ENCODE measurements at regions not wholly inside any gene's neighbourhood (a gene's known extent, or its start where the extent isn't known, plus 50 kb on each side); places are given as distances from the start of the nearest gene placed in this dataset.

DNA sequence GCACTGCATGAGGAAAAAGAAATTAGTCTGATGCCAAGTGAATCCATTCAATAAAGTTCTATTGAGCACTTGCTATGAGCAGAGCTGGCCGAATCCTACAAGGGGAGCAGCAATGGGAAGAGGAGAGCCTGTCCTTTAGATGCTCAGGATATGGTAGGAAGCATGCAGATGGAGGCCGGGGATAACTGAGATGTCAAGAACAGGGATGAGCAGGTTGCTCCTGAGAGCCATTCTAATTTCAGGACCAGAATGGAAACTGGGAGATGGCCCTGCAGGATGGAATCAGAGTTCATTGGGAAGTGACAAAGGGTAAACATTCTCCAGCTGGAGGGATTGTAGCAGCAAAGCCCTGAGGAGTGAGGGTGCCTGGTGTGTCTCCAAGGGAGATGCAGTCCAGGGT lies 88.0 kb downstream of the CBLN1 start:
- H3K4me1 Mint-ChIP-seq: no peaks in the 10 kb centered on the region
- Histone ChIP-seq H2AFZ (ENCODE audit: insufficient read depth, low read depth, low read length, poor library complexity, severe bottlenecking) (no peak overlapping the region), H3K27ac (ENCODE audit: low read length in 2 of 2) (no peak overlapping the region), H3K4me1 (ENCODE audit: control insufficient read depth in 2 of 2, insufficient read depth in 2 of 2, low read length in 2 of 2) (no peaks in the 10 kb centered on the region), H3K36me3 (replicated peaks in 1 of 2; ENCODE audit: control extremely low read depth in 1 of 2, control insufficient read depth in 1 of 2, extremely low read depth in 1 of 2, insufficient read depth in 2 of 2, low read length in 1 of 2) (no peaks in the 10 kb centered on the region), H3K4me3 (ENCODE audit: control extremely low read depth in 1 of 5, extremely low read depth in 1 of 5, insufficient read depth in 1 of 5, low read depth in 2 of 5, low read length in 4 of 5) (no peak overlapping the region), H3K9me3 (ENCODE audit: control extremely low read depth in 1 of 3, control insufficient read depth in 2 of 3, insufficient read depth in 1 of 3, low read length in 2 of 3) (peaks cover 0 to 5% (median 0%) of the 10 kb centered on the region in 3 donors), H4K20me1 (ENCODE audit: control insufficient read depth, insufficient read depth, low read length, poor library complexity, severe bottlenecking) (no peaks in the 10 kb centered on the region), H3K9ac (ENCODE audit: low read length) (no peak overlapping the region), H3K79me2 (ENCODE audit: control insufficient read depth, insufficient read depth, low read length) (no peaks in the 10 kb centered on the region), H3K27me3 (replicated peaks in 1 of 4; ENCODE audit: control extremely low read depth in 1 of 4, control insufficient read depth in 3 of 4, insufficient read depth in 4 of 4, low read length in 3 of 4) (no peaks in the 10 kb centered on the region), H3K4me2 (replicated peaks; ENCODE audit: low read depth, low read length, poor library complexity, severe bottlenecking) (no peak overlapping the region)
- no peak overlapping the region for H3K27ac Mint-ChIP-seq
- intact Hi-C loops (cut with micrococcal nuclease): no loop called here
- peaks cover 2% of the 10 kb centered on the region for H3K9me3 Mint-ChIP-seq (ENCODE audit: insufficient read depth)
- POLR2A ChIA-PET: no interaction called here
- WGBS (ENCODE audit: insufficient coverage): 80% methylated on average over 2 of the region's 2 CpGs
- DNase-seq (no peak), ATAC-seq (ENCODE audit: low read depth) (no peak)
- no peak overlapping the region for H3K4me3 Mint-ChIP-seq
- H3K27me3 Mint-ChIP-seq: peaks cover 2% of the 10 kb centered on the region
- TF ChIP-seq, protein P1, sequence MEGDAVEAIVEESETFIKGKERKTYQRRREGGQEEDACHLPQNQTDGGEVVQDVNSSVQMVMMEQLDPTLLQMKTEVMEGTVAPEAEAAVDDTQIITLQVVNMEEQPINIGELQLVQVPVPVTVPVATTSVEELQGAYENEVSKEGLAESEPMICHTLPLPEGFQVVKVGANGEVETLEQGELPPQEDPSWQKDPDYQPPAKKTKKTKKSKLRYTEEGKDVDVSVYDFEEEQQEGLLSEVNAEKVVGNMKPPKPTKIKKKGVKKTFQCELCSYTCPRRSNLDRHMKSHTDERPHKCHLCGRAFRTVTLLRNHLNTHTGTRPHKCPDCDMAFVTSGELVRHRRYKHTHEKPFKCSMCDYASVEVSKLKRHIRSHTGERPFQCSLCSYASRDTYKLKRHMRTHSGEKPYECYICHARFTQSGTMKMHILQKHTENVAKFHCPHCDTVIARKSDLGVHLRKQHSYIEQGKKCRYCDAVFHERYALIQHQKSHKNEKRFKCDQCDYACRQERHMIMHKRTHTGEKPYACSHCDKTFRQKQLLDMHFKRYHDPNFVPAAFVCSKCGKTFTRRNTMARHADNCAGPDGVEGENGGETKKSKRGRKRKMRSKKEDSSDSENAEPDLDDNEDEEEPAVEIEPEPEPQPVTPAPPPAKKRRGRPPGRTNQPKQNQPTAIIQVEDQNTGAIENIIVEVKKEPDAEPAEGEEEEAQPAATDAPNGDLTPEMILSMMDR (IDR thresholded peaks at IDR 0.05): no peak
- no peak for TF ChIP-seq EZH2 (IDR thresholded peaks at IDR 0.05; ENCODE audit: borderline replicate concordance, insufficient read depth, low read depth, low read length, poor library complexity, severe bottlenecking)
- CTCF ChIA-PET: no interaction called here

DNA sequence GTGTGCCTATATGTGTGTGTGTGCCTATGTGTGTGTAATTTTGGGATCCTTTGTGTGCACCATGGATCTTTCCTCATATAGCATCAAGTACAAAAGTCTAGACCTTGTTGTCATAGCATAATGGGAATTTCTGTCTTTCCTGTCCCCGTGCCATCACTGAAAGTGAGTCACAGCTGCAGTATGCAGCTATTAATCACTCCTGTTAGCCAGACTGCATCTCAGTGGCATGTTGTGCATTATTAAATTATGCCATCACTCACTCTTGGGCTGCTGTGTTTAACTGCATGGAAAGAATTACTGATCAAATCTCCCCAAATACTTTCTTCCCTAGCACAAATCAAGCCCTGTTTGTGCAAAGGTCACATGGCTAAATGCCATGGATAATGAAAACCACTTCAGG lies 92.4 kb downstream of the CBLN1 start:
- intact Hi-C loops (cut with micrococcal nuclease): no loop called here
- DNase-seq: no peak
- CTCF ChIA-PET: no interaction called here

More for the DNA sequence above, 92.4 kb downstream of the CBLN1 start:
- Histone ChIP-seq H3K27me3 (replicated peaks in 1 of 4; ENCODE audit: control extremely low read depth in 1 of 4, control insufficient read depth in 3 of 4, insufficient read depth in 4 of 4, low read length in 3 of 4) (no peaks in the 10 kb centered on the region), H3K36me3 (replicated peaks in 1 of 2; ENCODE audit: control extremely low read depth in 1 of 2, control insufficient read depth in 1 of 2, extremely low read depth in 1 of 2, insufficient read depth in 2 of 2, low read length in 1 of 2) (no peaks in the 10 kb centered on the region), H3K27ac (ENCODE audit: low read length in 2 of 2) (no peak overlapping the region), H3K4me1 (ENCODE audit: control insufficient read depth in 2 of 2, insufficient read depth in 2 of 2, low read length in 2 of 2) (no peaks in the 10 kb centered on the region), H4K20me1 (ENCODE audit: control insufficient read depth, insufficient read depth, low read length, poor library complexity, severe bottlenecking) (no peaks in the 10 kb centered on the region), H3K4me3 (ENCODE audit: control extremely low read depth in 1 of 5, extremely low read depth in 1 of 5, insufficient read depth in 1 of 5, low read depth in 2 of 5, low read length in 4 of 5) (no peak overlapping the region), H2AFZ (ENCODE audit: insufficient read depth, low read depth, low read length, poor library complexity, severe bottlenecking) (no peak overlapping the region), H3K79me2 (ENCODE audit: control insufficient read depth, insufficient read depth, low read length) (no peaks in the 10 kb centered on the region), H3K9me3 (ENCODE audit: control extremely low read depth in 1 of 3, control insufficient read depth in 2 of 3, insufficient read depth in 1 of 3, low read length in 2 of 3) (peaks cover 0 to 5% (median 2%) of the 10 kb centered on the region in 3 donors), H3K9ac (ENCODE audit: low read length) (no peak overlapping the region), H3K4me2 (replicated peaks; ENCODE audit: low read depth, low read length, poor library complexity, severe bottlenecking) (no peak overlapping the region)
- no peak overlapping the region for H3K27ac Mint-ChIP-seq
- TF ChIP-seq EZH2 (IDR thresholded peaks at IDR 0.05; ENCODE audit: borderline replicate concordance, insufficient read depth, low read depth, low read length, poor library complexity, severe bottlenecking): no peak
- TF ChIP-seq, protein P1 (IDR thresholded peaks at IDR 0.05): no peak
- peaks cover 4% of the 10 kb centered on the region for H3K9me3 Mint-ChIP-seq (ENCODE audit: insufficient read depth)
- H3K4me3 Mint-ChIP-seq: no peak overlapping the region
- H3K27me3 Mint-ChIP-seq: peaks cover 2% of the 10 kb centered on the region
- WGBS (ENCODE audit: insufficient coverage): no CpG with 5 or more reads among the region's 1 CpG
- ATAC-seq (ENCODE audit: low read depth): no peak
- H3K4me1 Mint-ChIP-seq: no peaks in the 10 kb centered on the region
- POLR2A ChIA-PET: no interaction called here

All from B cell (primary cell).